IPS-NIHi7 (cell line): ENCODE measurements at regions not wholly inside any gene's neighbourhood (a gene's known extent, or its start where the extent isn't known, plus 50 kb on each side); places are given as distances from the start of the nearest gene placed in this dataset.
"Not testable (repeated sequence)": the region's sequence is repeated elsewhere in the genome, so short reads cannot be mapped to it uniquely, and the experiment has no call there.

ENCODE experiments used
- DNase-seq: peaks from one replicate; pipeline ENCODE4 v3.0.0; 2012; ENCODE audit warnings: mixed read lengths; ENCODE audit errors: extremely low spot score

DNA sequence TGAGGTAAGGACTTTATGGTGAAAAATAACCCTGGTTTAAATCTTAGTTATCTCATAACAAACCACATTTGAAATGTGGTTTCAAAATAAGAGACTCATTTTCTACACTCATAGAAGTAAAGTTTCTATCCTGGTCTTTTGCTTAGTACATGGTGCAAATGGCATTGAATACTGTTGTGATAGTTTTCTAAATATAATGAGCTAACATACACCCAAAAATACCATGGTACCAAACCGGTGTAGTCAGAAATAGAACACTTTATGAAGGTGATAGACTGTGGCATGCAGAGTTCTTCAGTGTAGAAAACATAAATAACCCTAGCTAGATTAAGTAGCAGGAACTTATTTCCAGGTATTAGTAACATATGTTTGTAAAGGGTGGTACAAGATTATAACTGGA lies 629.4 kb downstream of the PLOD2 start:
- DNase-seq: no peak

GRCh38 chr3:145533696-145534095 lies 627.3 kb downstream of the PLOD2 start:
- no peak for DNase-seq

DNA sequence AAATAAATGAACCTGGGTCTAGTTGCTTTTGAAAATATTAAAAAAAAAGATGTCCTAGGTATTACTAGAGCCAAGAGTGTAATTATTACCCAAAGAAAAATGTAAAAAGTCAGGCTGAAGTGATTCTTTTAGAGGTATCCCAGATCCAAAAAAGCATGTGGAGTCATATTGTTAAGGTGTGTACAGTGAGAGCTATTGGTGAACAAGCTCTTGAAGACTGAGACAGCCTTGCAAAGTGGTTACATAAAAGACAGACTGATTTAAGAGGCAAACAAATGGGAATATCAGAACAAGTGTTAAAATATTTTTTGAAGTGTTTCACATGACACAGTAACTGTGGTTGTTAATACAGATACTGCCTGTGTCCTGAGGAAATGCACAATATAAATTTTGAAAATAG lies 624.5 kb downstream of the PLOD2 start:
- no peak for DNase-seq

GRCh38 chr3:145550522-145550921 lies 610.5 kb downstream of the PLOD2 start:
- DNase-seq: no peak

DNA sequence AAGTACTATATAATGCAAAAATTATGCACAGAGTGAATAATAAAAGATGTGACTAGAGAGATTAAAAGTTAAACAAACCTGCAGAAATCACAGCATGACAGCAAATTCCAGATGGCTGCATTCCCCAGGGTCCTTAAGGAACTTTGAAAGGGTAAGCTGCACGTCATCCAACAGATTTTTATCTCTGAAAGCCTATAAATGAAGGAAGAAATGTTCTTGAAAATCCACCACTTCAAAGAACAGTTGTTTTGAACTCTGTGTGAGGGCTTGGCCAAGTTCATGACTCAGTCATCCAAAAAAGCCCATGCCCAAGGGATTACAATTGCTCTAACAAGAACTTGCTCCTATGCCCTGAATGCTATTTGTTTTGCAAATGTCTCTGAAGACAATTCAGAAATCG lies 603.6 kb downstream of the PLOD2 start:
- DNase-seq: no peak

- DNase-seq: no peak
Measured at GRCh38 chr3:145578471-145578870, 582.5 kb downstream of the PLOD2 start.

- DNase-seq: no peak
Measured at GRCh38 chr3:145581694-145582093, 579.3 kb downstream of the PLOD2 start.

GRCh38 chr3:145604851-145605250 lies 556.1 kb downstream of the PLOD2 start:
- no peak for DNase-seq

GRCh38 chr3:145620002-145620401 lies 541.0 kb downstream of the PLOD2 start:
- no peak for DNase-seq

DNA sequence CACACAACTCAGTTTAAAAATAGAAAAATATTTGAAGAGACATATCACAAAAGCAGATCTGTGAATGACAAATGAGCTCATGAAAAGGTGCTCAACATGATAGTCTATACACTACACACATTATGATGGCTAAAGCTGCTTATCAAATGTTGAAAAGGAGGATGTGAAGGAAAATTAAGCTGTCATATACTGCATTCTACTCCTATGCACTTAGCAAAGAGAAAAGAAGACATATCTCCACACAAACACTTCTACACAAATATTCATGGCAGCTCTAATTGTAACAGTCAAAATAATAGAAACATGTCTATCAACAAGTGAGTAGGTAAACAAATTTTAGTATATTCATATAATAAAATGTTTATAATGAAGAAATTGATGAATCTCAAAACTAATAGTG lies 540.5 kb downstream of the PLOD2 start:
- no peak for DNase-seq

GRCh38 chr3:145623349-145623748 lies 537.6 kb downstream of the PLOD2 start:
- no peak for DNase-seq

DNA sequence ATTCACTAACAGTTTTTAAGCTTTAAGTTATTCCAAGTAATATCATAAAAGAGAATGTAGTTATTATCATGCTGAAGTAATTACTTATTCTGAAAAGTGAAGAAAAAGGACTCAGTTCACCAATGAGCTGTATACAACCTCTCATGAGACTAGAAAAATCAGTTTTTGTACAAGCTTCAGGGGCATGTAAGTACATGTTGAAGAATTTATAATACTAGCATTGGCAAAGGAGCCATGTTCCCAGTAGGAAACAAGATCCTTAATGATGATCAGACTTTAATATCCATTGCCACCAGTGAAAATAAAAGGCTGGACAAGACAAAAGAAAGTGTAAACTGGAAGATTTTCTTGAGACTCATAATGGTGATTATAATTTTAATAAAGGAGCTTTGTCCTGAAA lies 532.8 kb downstream of the PLOD2 start:
- DNase-seq: no peak

DNA sequence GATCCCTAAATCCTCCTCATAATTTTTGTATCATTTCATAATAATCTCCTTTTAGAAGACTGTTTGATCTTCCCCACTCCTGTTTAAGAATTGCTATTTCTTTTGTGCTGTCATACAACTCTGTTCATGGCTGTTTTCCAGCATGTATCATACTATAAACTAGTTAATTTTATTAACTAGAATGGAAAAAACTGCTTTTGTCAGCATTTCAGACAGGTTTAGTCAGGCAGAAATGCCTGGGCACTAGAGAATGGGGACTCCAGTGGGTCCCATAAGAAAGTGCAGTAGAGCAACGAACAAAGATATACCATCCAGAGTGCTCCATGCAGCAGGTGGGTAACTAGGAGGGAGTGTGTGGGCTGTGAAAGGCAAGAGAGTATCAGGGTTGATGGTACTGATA lies 523.9 kb downstream of the PLOD2 start:
- no peak for DNase-seq

DNA sequence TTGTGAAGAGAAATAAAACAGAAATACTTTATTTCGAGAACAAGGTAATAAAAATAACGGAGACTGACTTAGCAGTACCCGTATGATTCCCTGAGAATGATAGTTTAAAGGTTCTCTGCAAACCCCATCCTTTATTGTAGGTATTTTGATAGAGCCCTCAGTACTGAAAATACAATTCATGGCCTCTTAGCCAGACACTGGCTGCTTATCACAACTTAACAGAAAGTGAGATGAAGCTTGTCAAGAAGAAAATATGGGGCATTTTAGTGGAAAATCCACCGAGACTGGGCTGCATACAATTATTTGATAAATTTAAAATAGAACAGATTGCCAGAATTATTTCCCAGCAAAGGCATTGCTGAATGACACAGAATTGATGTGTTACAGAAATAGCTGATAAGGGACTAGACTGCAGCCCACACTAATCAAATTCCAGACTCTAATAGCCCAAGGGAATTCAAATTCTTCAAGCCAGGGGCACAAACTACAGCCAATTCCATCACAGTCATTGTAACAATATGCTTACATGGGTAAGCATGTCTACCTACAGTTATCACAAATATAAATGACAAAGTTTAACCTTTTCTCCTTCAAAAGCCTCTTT lies 521.9 kb downstream of the PLOD2 start:
- DNase-seq: no peak

GRCh38 chr3:145639875-145640274 lies 521.1 kb downstream of the PLOD2 start:
- DNase-seq: peak; percentile 13

GRCh38 chr3:145648396-145648795 lies 512.6 kb downstream of the PLOD2 start:
- no peak for DNase-seq

DNA sequence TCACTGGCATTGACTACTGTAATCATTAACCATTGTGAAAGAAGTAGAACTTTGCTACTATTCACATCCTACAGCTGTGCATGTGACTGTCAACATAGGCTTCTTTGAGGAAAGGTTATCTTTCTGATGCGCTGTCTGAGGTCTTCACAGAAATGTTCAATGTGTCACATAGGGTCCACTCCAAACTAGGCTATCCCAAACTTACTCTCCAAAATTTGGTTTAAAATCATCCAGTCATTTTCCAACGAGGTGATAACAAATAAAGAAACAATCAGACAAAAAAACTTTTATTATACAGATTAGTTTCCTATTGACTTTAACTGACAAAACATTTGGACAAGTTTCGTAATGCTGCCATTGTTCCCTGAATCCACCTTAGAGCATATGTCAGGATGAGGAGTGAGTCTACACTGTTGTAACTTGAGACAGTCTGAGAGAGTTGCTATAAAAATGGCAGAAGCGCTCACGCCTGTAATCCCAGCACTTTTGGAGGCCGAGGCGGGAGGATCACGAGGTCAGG lies 511.6 kb downstream of the PLOD2 start:
- DNase-seq: no peak

GRCh38 chr3:145650170-145650569 lies 510.8 kb downstream of the PLOD2 start:
- DNase-seq: no peak

DNA sequence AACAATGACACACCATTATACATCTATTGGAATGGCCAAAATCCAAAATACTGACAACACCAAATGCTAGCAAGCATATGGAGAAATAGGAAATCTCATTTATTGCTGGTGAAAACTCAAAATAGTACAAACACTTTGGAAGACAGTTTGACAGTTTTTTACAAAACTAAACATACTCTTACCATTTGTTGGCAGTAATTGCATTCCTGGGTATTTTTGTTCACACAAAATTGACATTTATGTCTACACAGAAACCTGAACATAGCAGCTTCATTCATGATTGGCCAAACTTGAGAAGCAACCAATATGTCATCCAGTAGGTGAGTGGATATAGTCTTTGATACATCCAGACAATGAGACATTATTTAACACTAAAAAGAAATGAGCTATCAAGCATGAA lies 489.9 kb downstream of the PLOD2 start:
- DNase-seq: no peak

DNA sequence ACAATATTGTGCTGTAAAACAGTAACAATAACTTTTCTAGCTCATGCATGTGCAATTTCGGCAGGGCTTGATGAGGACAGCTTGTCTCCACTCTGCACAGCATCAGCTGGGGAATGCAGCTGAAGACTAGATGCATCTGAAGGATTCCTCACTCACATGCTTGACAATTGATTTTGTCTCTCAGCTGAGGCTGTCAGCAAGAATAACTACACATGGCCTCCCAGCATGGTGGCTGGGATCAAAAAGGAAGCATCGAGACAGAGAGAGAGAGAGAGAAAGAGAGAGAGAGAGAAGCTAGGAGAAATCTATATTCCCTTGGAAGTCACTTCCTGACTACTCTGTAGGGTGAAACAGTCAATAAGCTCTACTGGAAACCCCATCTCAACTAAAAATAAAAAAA lies 487.1 kb downstream of the PLOD2 start:
- no peak for DNase-seq

DNA sequence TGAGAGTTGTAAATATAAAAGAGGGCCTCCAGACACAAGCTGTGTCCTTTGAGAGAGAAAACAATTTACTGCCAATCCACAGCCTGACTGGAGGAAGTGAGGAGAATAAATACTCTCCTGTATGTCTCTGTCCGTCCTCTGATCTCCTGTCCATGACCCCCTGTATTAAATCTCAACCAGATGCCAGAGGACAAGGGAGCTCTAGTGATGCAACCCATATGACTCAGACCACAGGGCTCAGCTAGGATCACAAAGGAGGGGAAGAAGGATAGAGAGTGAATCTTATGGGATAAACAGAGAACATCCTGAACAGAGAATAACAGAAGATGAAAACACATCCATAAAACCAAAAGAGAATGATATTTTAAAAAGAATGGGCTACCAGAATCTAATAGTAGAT lies 482.6 kb downstream of the PLOD2 start:
- no peak for DNase-seq

DNA sequence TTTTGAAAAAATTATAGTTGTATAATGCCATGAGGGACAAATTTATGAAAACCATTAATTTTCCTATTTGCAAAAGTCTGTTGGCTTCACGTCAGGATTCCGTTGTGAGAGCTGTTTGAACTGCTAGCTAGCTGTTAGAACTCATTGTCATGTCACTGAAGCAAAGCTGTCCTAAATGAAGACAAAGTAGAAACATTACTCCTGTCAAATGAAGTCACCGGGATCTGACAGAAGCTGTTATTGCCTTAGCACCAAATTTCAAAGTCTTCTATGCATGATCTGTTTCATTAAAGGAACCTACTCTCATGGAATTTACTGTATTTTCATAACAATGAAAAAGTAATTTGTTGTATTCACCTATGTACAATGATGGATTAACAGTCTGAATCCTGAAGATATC lies 479.8 kb downstream of the PLOD2 start:
- DNase-seq: no peak

- DNase-seq: not testable (repeated sequence)
Measured at GRCh38 chr3:145687978-145688377, 473.0 kb downstream of the PLOD2 start.

- DNase-seq: no peak
Measured at GRCh38 chr3:145692751-145693150, 468.2 kb downstream of the PLOD2 start.
